LNCaP clone FGC (cell line): ENCODE measurements at regions not wholly inside any gene's neighbourhood (a gene's known extent, or its start where the extent isn't known, plus 50 kb on each side); places are given as distances from the start of the nearest gene placed in this dataset.
"Not testable (repeated sequence)": the region's sequence is repeated elsewhere in the genome, so short reads cannot be mapped to it uniquely, and the experiment has no call there.

Experiments
- DNase-seq: peaks from one replicate; pipeline ENCODE4 v3.0.0-alpha.2; 2011; ENCODE audit warnings: low read depth
- H3K4me3 ChIP-seq: 2 replicates; pipeline ENCODE4 v1.5.1; 2011; ENCODE audit warnings: mild to moderate bottlenecking, low read depth, low read length, control low read depth
- TF ChIP-seq, protein P1 (sequence below): IDR thresholded peaks from 2 replicates; pipeline ENCODE4 v1.5.1; 2012; ENCODE audit warnings: mild to moderate bottlenecking; ENCODE audit not compliant: control insufficient read depth, insufficient read depth; ENCODE audit errors: extremely low read depth

DNA sequence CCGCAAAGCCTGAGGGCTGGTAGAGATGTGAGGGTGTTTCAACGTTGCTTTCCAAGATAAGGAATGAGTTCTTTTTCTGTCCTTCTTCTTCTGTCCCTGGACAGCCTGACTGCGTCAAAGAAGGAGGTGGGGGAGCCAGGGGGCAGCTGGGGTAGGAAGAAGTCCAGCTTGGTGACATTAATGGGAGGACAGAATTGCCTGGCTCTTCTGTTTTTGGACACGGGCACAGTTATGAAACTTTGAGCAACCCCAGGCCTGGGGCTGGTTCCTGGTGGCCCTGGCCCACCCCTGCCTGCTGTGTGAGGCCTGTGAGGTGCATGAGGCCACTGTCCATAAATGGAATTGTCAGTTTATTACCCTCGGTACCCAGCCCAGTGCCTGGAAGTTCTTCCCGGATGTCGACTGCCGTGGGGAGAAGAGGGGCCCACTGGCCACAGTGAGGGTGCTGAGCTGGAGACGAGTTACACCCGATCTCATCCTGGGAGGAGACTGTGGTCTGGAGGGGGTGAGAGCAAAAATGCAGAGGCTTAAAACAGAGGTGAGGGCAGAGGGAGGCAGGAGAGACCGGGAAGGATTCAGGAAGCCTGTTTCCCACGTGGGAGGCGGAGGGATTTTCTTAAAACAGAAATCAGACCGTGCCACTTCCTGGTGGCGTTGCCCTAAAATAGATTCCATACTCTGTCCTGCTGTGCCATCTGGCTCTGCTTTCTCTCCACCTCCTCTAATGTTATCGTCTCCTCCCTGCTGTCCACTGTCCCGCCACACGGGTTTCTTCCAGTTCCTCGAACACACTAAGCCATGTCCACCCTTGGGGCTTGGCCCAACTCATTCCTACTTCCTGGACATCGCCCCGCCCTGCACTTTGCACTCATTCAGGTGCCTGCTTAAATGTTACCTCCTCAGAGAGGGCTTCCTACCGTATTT is 59.7 kb upstream of the RASD2 start:
- TF ChIP-seq, protein P1, sequence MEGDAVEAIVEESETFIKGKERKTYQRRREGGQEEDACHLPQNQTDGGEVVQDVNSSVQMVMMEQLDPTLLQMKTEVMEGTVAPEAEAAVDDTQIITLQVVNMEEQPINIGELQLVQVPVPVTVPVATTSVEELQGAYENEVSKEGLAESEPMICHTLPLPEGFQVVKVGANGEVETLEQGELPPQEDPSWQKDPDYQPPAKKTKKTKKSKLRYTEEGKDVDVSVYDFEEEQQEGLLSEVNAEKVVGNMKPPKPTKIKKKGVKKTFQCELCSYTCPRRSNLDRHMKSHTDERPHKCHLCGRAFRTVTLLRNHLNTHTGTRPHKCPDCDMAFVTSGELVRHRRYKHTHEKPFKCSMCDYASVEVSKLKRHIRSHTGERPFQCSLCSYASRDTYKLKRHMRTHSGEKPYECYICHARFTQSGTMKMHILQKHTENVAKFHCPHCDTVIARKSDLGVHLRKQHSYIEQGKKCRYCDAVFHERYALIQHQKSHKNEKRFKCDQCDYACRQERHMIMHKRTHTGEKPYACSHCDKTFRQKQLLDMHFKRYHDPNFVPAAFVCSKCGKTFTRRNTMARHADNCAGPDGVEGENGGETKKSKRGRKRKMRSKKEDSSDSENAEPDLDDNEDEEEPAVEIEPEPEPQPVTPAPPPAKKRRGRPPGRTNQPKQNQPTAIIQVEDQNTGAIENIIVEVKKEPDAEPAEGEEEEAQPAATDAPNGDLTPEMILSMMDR, result no peak
- no peak overlapping the region for H3K4me3 ChIP-seq
- DNase-seq, result no peak

GRCh38 chr22:35482311-35482710 is 58.3 kb upstream of the RASD2 start:
- no peak overlapping the region for H3K4me3 ChIP-seq
- no peak for DNase-seq
- TF ChIP-seq, protein P1, result no peak

- no peak for DNase-seq
- TF ChIP-seq, protein P1, result no peak
- H3K4me3 ChIP-seq, result no peak overlapping the region
Measured at GRCh38 chr22:35482974-35483373, 57.7 kb upstream of the RASD2 start.

- DNase-seq, result no peak
- TF ChIP-seq, protein P1, result no peak
- no peak overlapping the region for H3K4me3 ChIP-seq
Measured at GRCh38 chr22:35483730-35484129, 56.9 kb upstream of the RASD2 start.

- TF ChIP-seq, protein P1, result no peak
- no peak for DNase-seq
- no peak overlapping the region for H3K4me3 ChIP-seq
Measured at GRCh38 chr22:35484651-35485556, 55.7 kb upstream of the RASD2 start.

- DNase-seq, result no peak
- TF ChIP-seq, protein P1, result no peak
Measured at GRCh38 chr22:35486116-35486631, 54.5 kb upstream of the RASD2 start.

DNA sequence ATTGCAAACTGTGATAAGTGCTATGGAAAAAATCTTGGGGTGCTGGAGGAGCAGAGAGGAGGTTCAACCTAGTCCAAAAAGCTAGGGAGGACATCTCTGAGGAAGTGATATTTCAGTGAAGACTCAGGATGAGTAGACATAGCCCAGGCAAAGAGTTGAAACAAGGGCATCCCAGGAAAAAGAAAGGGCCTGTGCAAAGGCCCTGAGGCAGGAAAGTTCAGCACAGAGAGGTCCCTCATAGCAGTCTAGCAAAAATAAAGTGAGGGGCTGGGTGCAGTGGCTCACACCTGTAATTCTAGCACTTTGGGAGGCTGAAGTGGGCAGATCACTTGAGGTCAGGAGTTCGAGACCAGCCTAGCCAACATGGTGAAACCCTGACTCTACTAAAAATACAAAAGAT is 53.0 kb upstream of the RASD2 start:
- DNase-seq, H3K4me3 ChIP-seq: not testable (repeated sequence)

More at GRCh38 chr22:35486116-35486631, 54.5 kb upstream of the RASD2 start:
- H3K4me3 ChIP-seq, result no peak overlapping the region
